ENCODE measurements at regions not wholly inside any gene's neighbourhood (a gene's known extent, or its start where the extent isn't known, plus 50 kb on each side); places are given as distances from the start of the nearest gene placed in this dataset.

- no peak overlapping the region for H3K27ac Mint-ChIP-seq (ENCODE audit: unreplicated experiment)
- H3K9me3 Mint-ChIP-seq (ENCODE audit: unreplicated experiment): peaks cover 8% of the 10 kb centered on the region
- TF ChIP-seq CTCF (IDR thresholded peaks at IDR 0.05): no peak
- peaks cover 14% of the 10 kb centered on the region for H3K27me3 Mint-ChIP-seq (ENCODE audit: unreplicated experiment)
- no peaks in the 10 kb centered on the region for H3K4me1 Mint-ChIP-seq (ENCODE audit: unreplicated experiment)
- H3K4me3 Mint-ChIP-seq (ENCODE audit: unreplicated experiment): no peak overlapping the region
- DNase-seq (ENCODE audit: extremely low spot score, unreplicated experiment): no peak
- H3K36me3 Mint-ChIP-seq (ENCODE audit: unreplicated experiment): no peaks in the 10 kb centered on the region
Observed at GRCh38 chr18:22624176-22624575, 206.5 kb upstream of the CTAGE1 start.

GRCh38 chr18:22625406-22625805, 207.7 kb upstream of the CTAGE1 start:
- Mint-ChIP-seq H3K36me3 (ENCODE audit: unreplicated experiment) (no peaks in the 10 kb centered on the region), H3K27ac (ENCODE audit: unreplicated experiment) (no peak overlapping the region), H3K4me3 (ENCODE audit: unreplicated experiment) (no peak overlapping the region), H3K4me1 (ENCODE audit: unreplicated experiment) (no peaks in the 10 kb centered on the region), H3K9me3 (ENCODE audit: unreplicated experiment) (peaks cover 8% of the 10 kb centered on the region), H3K27me3 (ENCODE audit: unreplicated experiment) (peaks cover 14% of the 10 kb centered on the region)
- DNase-seq (ENCODE audit: extremely low spot score, unreplicated experiment): no peak
- TF ChIP-seq CTCF (IDR thresholded peaks at IDR 0.05): no peak

GRCh38 chr18:22626771-22627170, 209.1 kb upstream of the CTAGE1 start:
- Mint-ChIP-seq H3K27me3 (ENCODE audit: unreplicated experiment) (peaks cover 14% of the 10 kb centered on the region), H3K4me3 (ENCODE audit: unreplicated experiment) (no peak overlapping the region), H3K4me1 (ENCODE audit: unreplicated experiment) (no peaks in the 10 kb centered on the region), H3K36me3 (ENCODE audit: unreplicated experiment) (no peaks in the 10 kb centered on the region), H3K9me3 (ENCODE audit: unreplicated experiment) (peaks cover 11% of the 10 kb centered on the region), H3K27ac (ENCODE audit: unreplicated experiment) (no peak overlapping the region)
- no peak for TF ChIP-seq CTCF (IDR thresholded peaks at IDR 0.05)
- DNase-seq (ENCODE audit: extremely low spot score, unreplicated experiment): no peak

GRCh38 chr18:22627506-22627905, 209.8 kb upstream of the CTAGE1 start:
- Mint-ChIP-seq H3K27ac (ENCODE audit: unreplicated experiment) (no peak overlapping the region), H3K27me3 (ENCODE audit: unreplicated experiment) (peaks cover 11% of the 10 kb centered on the region), H3K4me3 (ENCODE audit: unreplicated experiment) (no peak overlapping the region), H3K4me1 (ENCODE audit: unreplicated experiment) (peaks cover 4% of the 10 kb centered on the region), H3K36me3 (ENCODE audit: unreplicated experiment) (no peaks in the 10 kb centered on the region), H3K9me3 (ENCODE audit: unreplicated experiment) (peaks cover 8% of the 10 kb centered on the region)
- no peak for TF ChIP-seq CTCF (IDR thresholded peaks at IDR 0.05)
- DNase-seq (ENCODE audit: extremely low spot score, unreplicated experiment): no peak

- H3K27ac Mint-ChIP-seq (ENCODE audit: unreplicated experiment): no peak overlapping the region
- H3K27me3 Mint-ChIP-seq (ENCODE audit: unreplicated experiment): no peaks in the 10 kb centered on the region
- peaks cover 4% of the 10 kb centered on the region for H3K4me1 Mint-ChIP-seq (ENCODE audit: unreplicated experiment)
- no peak for DNase-seq (ENCODE audit: extremely low spot score, unreplicated experiment)
- peaks cover 6% of the 10 kb centered on the region for H3K9me3 Mint-ChIP-seq (ENCODE audit: unreplicated experiment)
- TF ChIP-seq CTCF (IDR thresholded peaks at IDR 0.05): no peak
- H3K4me3 Mint-ChIP-seq (ENCODE audit: unreplicated experiment): no peak overlapping the region
- no peaks in the 10 kb centered on the region for H3K36me3 Mint-ChIP-seq (ENCODE audit: unreplicated experiment)
Observed at GRCh38 chr18:22628795-22629510, 211.2 kb upstream of the CTAGE1 start.
